HG02798 (cell line): ENCODE measurements at regions not wholly inside any gene's neighbourhood (a gene's known extent, or its start where the extent isn't known, plus 50 kb on each side); places are given as distances from the start of the nearest gene placed in this dataset.

Experiments
- ATAC-seq: cut with Tn5 transposase; IDR thresholded peaks from one replicate; pipeline ENCODE4 v1.9.1; 2021; ENCODE audit warnings: mild to moderate bottlenecking; ENCODE audit not compliant: unreplicated experiment, poor library complexity

DNA sequence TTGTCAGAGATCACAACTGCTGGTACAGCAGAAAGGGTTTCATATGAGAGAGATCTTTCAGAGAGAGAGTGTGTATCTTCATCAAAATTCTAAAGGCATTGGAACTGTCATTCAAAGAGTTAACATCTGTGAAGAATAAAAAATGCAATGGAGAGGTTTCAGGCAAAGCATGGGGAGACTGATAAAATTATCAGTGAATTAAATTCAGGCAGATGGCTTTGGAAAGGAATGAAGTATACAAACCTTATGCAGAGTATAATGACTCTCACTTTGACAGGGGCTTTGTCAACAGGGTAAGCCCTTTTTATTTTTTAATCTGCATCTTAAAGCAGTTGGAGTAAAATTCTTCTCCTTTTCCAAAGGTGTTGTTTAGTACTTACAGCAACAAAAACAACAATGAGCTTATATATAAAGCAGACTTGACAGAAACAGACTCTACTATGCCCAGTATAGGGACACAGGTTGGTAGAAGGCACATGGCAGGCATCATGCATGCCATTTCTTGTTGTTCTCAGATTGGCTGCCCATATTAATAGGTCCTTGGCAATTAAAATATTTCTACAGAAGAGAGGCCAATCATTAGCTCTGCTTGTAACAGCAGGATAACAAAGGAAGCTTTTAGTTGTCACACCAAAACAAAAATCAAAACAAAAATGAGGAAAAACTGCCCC, 54.9 kb upstream of the NXPH1 start:
- ATAC-seq, result no peak

DNA sequence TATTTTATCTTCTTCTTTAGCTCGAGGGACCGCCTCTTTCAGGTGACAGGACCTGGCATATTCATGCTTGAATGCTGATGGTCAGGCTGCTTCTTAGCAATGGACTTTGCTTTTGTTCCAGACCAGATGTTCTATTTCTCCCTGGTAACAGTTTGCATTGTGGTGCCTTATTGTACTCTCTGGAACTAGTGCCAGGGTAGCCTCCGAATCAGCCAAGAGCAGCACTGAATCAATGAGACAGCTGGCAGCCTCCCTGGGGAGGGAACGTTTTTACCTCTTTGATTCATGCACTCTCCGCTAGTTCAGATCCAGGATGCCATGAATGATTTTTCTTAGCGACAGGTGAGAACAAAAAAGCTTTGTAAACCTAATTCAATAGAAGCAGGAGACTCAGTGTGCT, 54.1 kb upstream of the NXPH1 start:
- ATAC-seq, result no peak

DNA sequence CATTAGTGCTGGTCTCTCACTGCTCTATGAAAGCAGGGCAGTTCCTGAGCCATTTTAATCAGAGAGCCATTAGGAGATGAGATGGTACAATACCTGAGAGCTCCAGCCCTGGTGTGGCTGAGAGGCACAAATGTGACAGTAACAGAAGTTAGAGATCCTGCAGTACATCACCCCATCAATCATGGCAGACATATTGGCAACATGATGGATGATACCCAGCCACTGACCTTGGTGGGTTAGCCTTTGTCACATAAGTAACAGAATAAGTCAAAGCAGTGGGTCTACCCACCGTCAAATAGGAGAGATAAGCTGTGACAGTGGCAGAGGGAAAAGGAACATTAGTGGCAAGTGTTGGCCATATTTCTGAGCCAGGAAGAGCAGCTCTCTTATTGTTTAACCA, 53.3 kb upstream of the NXPH1 start:
- no peak for ATAC-seq

GRCh38 chr7:8382004-8382730, 51.2 kb upstream of the NXPH1 start:
- no peak for ATAC-seq
